Activated naive CD4-positive, alpha-beta T cell treated with anti-CD3 and anti-CD28 coated beads, Interleukin-2, amount 50 U/mL, for 72 hours (primary cell): ENCODE measurements at regions not wholly inside any gene's neighbourhood (a gene's known extent, or its start where the extent isn't known, plus 50 kb on each side); places are given as distances from the start of the nearest gene placed in this dataset.

Experiments used
- ATAC-seq, 2 donors: fragments of 150-1000 bp; cut with Tn5 transposase; 2 replicates each; pipeline ENCODE4 v1.10.0; 2021; ENCODE audit warnings: mild to moderate bottlenecking in 2 of 2, moderate library complexity in 2 of 2
- DNase-seq, 2 donors: peaks; one replicate each; pipeline ENCODE4 v3.0.0; 2021 to 2022; ENCODE audit warnings: low spot score in 2 of 2
- H3K27ac Mint-ChIP-seq, 2 donors: one replicate each; pipeline ENCODE4 v1.8.0; 2022; ENCODE audit warnings: mild to moderate bottlenecking in 2 of 2, mixed read lengths in 2 of 2
- H3K36me3 Mint-ChIP-seq, 2 donors: one replicate each; pipeline ENCODE4 v1.8.0; 2022; ENCODE audit warnings: mixed read lengths in 2 of 2
- H3K9me3 Mint-ChIP-seq, 2 donors: one replicate each; pipeline ENCODE4 v1.8.0; 2022; ENCODE audit warnings: mixed read lengths in 2 of 2

- DNase-seq (no peak), ATAC-seq (no peak)
- H3K36me3 Mint-ChIP-seq: peaks cover 6% of the 10 kb centered on the region in 2 donors
- peaks cover 0 to 9% of the 10 kb centered on the region in 2 donors for H3K9me3 Mint-ChIP-seq
- no peak overlapping the region for H3K27ac Mint-ChIP-seq
Observed at GRCh38 chr1:14362331-14362730, 236.2 kb upstream of the KAZN start.

- H3K36me3 Mint-ChIP-seq: peaks cover 4 to 6% of the 10 kb centered on the region in 2 donors
- DNase-seq (no peak), ATAC-seq (no peak)
- H3K9me3 Mint-ChIP-seq: peaks cover 0 to 6% of the 10 kb centered on the region in 2 donors
- no peak overlapping the region for H3K27ac Mint-ChIP-seq
Observed at GRCh38 chr1:14363036-14363590, 235.4 kb upstream of the KAZN start.

- Mint-ChIP-seq H3K27ac (no peak overlapping the region), H3K36me3 (no peaks in the 10 kb centered on the region), H3K9me3 (no peaks in the 10 kb centered on the region)
- ATAC-seq (no peak), DNase-seq (no peak)
Observed at GRCh38 chr1:14363707-14364413, 234.6 kb upstream of the KAZN start.

GRCh38 chr1:14365301-14365988 is 233.0 kb upstream of the KAZN start:
- H3K27ac Mint-ChIP-seq: no peak overlapping the region
- DNase-seq (no peak), ATAC-seq (no peak)
- H3K36me3 Mint-ChIP-seq: no peaks in the 10 kb centered on the region
- H3K9me3 Mint-ChIP-seq: no peaks in the 10 kb centered on the region

GRCh38 chr1:14366091-14367018 is 232.1 kb upstream of the KAZN start:
- H3K9me3 Mint-ChIP-seq: no peaks in the 10 kb centered on the region
- H3K36me3 Mint-ChIP-seq: no peaks in the 10 kb centered on the region
- no peak for ATAC-seq
- no peak for DNase-seq
- H3K27ac Mint-ChIP-seq: no peak overlapping the region

- Mint-ChIP-seq H3K27ac (no peak overlapping the region), H3K9me3 (no peaks in the 10 kb centered on the region)
- no peak for ATAC-seq
Observed at GRCh38 chr1:14367451-14367850, 231.0 kb upstream of the KAZN start.

GRCh38 chr1:14369526-14370213 is 228.8 kb upstream of the KAZN start:
- ATAC-seq (no peak), DNase-seq (no peak)
- Mint-ChIP-seq H3K27ac (no peak overlapping the region), H3K9me3 (no peaks in the 10 kb centered on the region), H3K36me3 (no peaks in the 10 kb centered on the region)

More at GRCh38 chr1:14367451-14367850, 231.0 kb upstream of the KAZN start:
- no peaks in the 10 kb centered on the region for H3K36me3 Mint-ChIP-seq
- no peak for DNase-seq

- DNase-seq (no peak), ATAC-seq (no peak)
- H3K36me3 Mint-ChIP-seq: no peaks in the 10 kb centered on the region
Observed at GRCh38 chr1:14371771-14372497, 226.6 kb upstream of the KAZN start.

GRCh38 chr1:14372526-14372925 is 226.0 kb upstream of the KAZN start:
- ATAC-seq: no peak
- DNase-seq: no peak
- Mint-ChIP-seq H3K9me3 (no peaks in the 10 kb centered on the region), H3K27ac (no peak overlapping the region), H3K36me3 (no peaks in the 10 kb centered on the region)

More at GRCh38 chr1:14371771-14372497, 226.6 kb upstream of the KAZN start:
- H3K27ac Mint-ChIP-seq: no peak overlapping the region
- no peaks in the 10 kb centered on the region for H3K9me3 Mint-ChIP-seq

- H3K36me3 Mint-ChIP-seq: no peaks in the 10 kb centered on the region
- no peak for DNase-seq
- no peak overlapping the region for H3K27ac Mint-ChIP-seq
- H3K9me3 Mint-ChIP-seq: no peaks in the 10 kb centered on the region
- ATAC-seq: no peak
Observed at GRCh38 chr1:14373081-14373758, 225.3 kb upstream of the KAZN start.

GRCh38 chr1:14375226-14375625 is 223.3 kb upstream of the KAZN start:
- DNase-seq: no peak
- Mint-ChIP-seq H3K27ac (no peak overlapping the region), H3K36me3 (peaks cover 0 to 12% of the 10 kb centered on the region in 2 donors), H3K9me3 (peaks cover 12 to 15% of the 10 kb centered on the region in 2 donors)
- ATAC-seq: no peak

GRCh38 chr1:14377386-14377785 is 221.1 kb upstream of the KAZN start:
- Mint-ChIP-seq H3K36me3 (peaks cover 0 to 26% of the 10 kb centered on the region in 2 donors), H3K27ac (no peak overlapping the region), H3K9me3 (peaks cover 24 to 29% of the 10 kb centered on the region in 2 donors)
- ATAC-seq (no peak), DNase-seq (no peak)

GRCh38 chr1:14380408-14380807 is 218.1 kb upstream of the KAZN start:
- peaks cover 24 to 32% of the 10 kb centered on the region in 2 donors for H3K9me3 Mint-ChIP-seq

GRCh38 chr1:14390816-14391215 is 207.7 kb upstream of the KAZN start:
- DNase-seq (no peak), ATAC-seq (no peak)
- H3K27ac Mint-ChIP-seq: no peak overlapping the region
- H3K9me3 Mint-ChIP-seq: peaks cover 0 to 10% of the 10 kb centered on the region in 2 donors
- peaks cover 0 to 13% of the 10 kb centered on the region in 2 donors for H3K36me3 Mint-ChIP-seq

More at GRCh38 chr1:14380408-14380807, 218.1 kb upstream of the KAZN start:
- no peak for DNase-seq
- Mint-ChIP-seq H3K27ac (no peak overlapping the region), H3K36me3 (peaks cover 0 to 30% of the 10 kb centered on the region in 2 donors)
- ATAC-seq: no peak
